Jurkat, Clone E6-1 (cell line): ENCODE measurements at regions not wholly inside any gene's neighbourhood (a gene's known extent, or its start where the extent isn't known, plus 50 kb on each side); places are given as distances from the start of the nearest gene placed in this dataset.

Experiments
- DNase-seq: peaks from one replicate; pipeline ENCODE4 v3.0.0-alpha.2; 2011; ENCODE audit warnings: low read depth, low spot score
- H3K4me3 ChIP-seq: 2 replicates; pipeline ENCODE4 v1.5.1; 2011; ENCODE audit warnings: mild to moderate bottlenecking, low read length, control low read depth, moderate library complexity

GRCh38 chr4:20391912-20392311, 140.2 kb downstream of the SLIT2 start:
- no peak for DNase-seq
- no peak overlapping the region for H3K4me3 ChIP-seq

DNA sequence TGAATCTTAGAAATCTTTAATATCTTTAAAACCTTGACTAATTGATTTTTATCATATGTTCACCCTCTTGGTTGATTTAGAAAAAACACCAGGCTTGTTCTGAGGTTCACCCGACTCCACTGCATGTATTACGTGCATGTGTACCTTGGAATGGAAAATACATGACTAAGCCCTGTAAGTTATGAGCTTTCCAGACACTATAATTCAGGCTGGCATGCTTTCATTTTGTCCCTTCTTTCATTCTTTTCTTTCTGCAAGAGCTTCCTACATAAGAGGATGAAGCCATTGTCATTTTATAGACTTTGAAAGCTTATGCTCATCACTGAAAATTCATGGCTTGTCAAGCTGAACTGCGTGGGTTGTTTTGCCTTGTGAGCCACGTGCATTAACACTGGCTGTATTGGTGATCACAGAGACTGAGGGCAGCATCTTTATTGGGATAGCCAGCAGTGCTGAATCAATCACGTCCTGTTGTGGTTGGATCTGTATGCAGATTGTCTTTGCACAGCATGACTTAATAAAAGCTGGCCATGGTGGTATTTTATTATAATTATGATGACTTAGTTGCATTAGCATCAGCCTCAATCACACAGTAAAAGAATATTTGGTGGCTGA, 141.9 kb downstream of the SLIT2 start:
- H3K4me3 ChIP-seq: no peak overlapping the region
- no peak for DNase-seq

DNA sequence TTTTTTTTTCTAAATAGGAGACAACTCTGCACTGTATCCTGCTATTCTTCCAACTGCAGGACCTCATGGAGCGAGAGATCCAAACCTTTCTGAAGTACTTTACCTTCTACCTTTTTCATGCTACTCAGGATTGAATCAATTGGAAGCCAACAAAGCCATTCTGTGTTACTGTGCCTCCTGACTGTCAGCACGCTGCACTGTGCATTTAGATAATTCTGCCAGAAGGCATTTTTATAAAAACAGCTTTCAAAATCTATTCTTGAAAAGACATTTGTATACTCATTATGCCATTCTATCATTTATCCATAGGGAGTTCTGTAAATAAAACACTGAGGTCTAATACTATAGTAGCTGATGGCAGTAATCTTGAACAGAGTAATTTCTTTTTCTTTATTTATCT, 142.8 kb downstream of the SLIT2 start:
- no peak overlapping the region for H3K4me3 ChIP-seq
- no peak for DNase-seq

- H3K4me3 ChIP-seq: no peak overlapping the region
- DNase-seq: peak; percentile 22
These were observed 143.6 kb downstream of the SLIT2 start for GRCh38 chr4:20395160-20395773.

DNA sequence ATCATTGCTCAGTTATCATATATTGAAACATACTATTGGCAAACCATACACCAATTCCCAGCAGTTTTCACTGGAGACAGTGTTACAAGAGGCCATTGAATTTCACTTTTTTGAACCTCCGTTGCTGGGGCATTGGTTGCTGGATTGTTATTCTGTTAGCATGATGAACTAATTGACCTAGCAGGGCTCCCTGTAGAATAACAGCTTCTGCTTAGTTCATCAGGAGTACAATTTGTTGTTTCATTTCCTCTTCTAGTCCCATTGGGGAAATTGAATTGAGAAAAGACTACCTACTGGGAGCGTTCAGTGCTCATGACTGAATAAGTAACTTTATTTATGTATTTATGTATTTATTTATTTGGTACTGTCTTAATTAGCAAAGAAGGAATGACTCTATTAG, 151.6 kb downstream of the SLIT2 start:
- no peak overlapping the region for H3K4me3 ChIP-seq
- no peak for DNase-seq

GRCh38 chr4:20403846-20404245, 152.1 kb downstream of the SLIT2 start:
- no peak for DNase-seq
- H3K4me3 ChIP-seq: no peak overlapping the region

DNA sequence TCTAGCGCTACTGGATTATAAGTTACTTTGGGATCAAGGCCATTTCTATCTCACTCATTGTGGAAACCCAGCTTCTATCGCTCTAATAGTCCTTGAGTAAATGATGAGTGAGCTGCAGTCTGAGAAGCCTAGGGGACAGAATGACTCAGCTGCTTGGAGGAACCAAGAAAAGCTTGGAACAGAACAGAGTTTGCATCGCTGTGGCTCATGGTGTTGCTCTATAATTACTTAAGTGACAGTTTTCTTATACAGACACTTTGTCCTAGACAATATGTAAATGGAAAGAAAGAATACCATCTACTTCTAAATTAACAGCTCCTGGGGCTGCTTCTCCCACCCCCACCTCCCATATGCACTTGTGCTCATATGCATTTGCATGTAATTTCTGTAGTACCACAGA, 156.9 kb downstream of the SLIT2 start:
- H3K4me3 ChIP-seq: no peak overlapping the region
- DNase-seq: no peak

DNA sequence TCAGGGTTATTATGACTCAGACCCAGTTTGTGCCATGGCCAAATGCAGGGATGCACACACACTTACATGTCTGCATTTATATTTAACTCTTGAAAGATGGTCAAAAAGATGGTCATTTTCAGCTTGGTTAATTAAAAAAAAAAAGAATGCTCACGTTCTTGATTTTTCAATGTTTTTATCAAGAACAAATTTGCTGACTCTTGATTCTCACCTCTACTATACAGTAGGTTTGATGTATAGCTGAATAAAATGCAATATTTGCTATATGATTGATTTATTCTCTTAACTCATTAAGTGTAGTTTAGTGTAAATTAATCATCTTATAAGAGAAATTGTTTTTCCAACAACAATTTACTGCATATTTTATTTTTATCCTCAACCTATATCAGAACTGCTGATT, 160.4 kb downstream of the SLIT2 start:
- H3K4me3 ChIP-seq: no peak overlapping the region
- no peak for DNase-seq

DNA sequence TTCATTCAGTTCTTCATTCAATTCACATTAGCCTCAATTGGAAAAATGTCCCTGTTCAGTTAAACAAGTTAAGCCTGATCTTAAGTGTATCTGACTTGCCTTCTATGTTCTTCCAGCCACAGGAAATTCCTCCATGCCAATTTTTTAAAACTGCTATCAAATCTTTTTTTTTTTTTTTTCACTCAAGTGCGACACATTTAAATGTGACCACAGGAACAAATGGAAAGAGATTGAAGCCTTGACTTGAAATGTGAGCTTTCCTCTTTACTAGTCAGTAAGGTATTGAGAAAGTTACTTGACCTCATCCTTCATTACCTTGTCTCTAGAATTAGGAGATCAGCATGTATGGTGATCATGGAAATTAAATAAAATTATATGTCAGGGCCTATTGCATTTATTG, 165.1 kb downstream of the SLIT2 start:
- no peak overlapping the region for H3K4me3 ChIP-seq
- DNase-seq: no peak

DNA sequence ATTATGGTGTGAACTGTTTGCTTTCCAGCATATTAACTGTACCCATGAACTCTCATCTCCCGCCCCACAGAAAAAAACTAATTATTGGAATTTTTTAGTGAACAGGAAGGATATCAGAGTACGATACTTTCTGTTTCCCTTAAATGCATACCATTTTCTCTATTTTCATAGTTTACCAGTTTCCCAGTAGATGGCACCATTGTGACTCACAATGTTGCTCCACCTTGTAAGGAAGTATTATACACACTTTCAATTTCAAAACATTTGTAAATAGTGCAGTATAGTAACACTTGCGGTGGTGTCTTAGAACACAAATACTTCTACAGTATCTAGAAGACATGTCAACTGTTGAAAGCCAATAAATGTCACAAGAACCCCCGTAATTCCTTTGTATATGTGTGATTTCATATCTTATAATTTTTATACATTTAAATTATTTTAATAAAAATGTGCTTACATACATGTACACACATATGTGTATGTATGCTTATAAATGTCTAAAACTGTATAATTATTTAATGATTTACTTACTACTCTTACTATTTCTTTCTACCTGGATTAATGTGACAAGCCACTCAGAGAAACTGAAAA, 167.3 kb downstream of the SLIT2 start:
- DNase-seq: peak; percentile 66
- H3K4me3 ChIP-seq: peak overlapping the region; percentile 26

- no peak overlapping the region for H3K4me3 ChIP-seq
These were observed 169.4 kb downstream of the SLIT2 start for GRCh38 chr4:20420916-20421602.

DNA sequence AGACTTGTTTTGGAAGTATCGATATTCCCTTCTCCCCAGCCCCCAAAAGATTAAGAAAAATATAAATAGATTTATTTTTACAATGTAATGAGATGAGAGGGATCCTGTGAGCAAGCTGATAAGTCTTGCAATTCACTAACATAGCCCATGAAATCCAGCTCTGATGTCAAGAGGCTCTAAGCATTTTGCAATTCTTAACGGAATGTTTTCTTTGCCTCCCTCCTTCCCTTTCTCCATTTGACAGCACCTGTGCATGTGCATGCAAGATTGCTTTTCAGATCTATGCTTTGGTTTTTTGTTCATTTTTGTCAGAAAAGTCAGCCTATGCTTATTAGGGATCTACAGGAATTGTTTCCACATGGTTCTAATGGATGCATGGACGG, 169.9 kb downstream of the SLIT2 start:
- H3K4me3 ChIP-seq: no peak overlapping the region
- DNase-seq: no peak

More at GRCh38 chr4:20420916-20421602, 169.4 kb downstream of the SLIT2 start:
- DNase-seq: no peak

DNA sequence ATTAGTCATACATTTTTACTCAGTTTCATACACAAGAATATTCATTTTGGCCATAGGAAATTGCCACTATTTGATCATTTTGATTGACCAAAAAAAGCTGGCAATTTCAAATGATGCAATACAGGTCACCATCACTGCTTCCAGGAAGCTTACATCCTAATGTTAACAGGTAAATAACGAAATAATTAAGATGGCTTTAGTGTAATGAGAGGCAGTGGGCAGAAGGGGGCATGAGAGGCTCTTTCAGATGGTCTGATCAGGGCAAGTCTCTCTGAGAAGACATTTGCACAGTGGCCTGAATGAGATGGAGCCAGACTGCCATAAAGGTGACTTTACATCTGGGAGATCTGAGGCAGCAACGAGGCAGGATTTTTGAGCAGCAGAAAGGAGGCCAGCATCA, 170.7 kb downstream of the SLIT2 start:
- H3K4me3 ChIP-seq: no peak overlapping the region
- DNase-seq: peak; percentile 27

DNA sequence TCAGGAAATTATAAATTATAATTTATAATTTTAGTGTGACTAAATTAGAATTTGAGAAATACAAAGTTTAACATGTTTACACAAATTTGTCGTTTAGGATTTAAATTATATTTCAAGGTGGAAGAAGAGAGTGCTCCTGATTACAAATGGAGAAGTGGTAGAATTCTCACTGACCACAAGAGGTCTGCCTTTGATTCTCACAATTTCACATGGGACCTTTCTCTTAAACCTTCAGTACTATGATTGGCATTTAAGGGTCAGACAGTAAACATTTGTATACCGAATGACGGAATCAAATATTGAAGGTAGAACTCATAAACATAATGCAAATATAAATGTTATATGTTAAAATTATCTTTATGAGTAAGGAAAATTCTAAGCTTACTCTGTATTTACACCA, 171.7 kb downstream of the SLIT2 start:
- no peak for DNase-seq
- H3K4me3 ChIP-seq: no peak overlapping the region

- no peak overlapping the region for H3K4me3 ChIP-seq
- DNase-seq: no peak
These were observed 174.3 kb downstream of the SLIT2 start for GRCh38 chr4:20426028-20426427.

DNA sequence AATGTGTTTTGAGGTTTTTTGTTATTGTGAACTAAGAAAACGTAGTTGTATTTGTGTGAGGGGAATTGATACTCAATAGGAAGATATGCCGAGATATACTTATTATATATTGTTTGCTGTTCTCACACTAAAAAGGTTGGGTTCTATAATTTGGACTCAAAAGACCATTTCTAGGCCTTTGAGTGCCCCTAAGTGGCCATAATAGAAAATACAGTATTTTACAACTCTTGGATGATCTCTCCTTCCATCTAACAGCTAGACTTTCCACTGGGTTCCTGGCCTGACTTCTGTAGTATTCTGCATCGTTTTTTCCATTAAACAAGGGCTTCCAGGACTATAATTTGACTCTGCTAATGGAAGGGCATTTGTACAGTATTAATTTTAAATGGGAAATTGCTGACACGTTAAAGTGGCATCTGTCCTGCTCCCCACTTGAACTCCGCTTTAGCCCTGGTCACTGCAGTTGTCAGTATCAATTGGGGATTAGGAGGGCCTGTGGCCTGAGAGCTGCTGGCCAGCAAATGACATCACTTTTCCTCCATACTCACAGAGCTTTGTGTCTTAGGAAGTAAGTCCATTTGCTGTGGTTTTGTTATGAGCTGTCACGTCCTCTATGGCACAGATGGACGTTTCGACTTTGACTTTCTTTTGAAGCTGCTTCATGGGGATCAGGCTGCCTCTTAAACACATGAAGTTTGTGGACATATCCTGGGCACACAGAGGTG, 176.9 kb downstream of the SLIT2 start:
- H3K4me3 ChIP-seq: no peak overlapping the region
- no peak for DNase-seq

DNA sequence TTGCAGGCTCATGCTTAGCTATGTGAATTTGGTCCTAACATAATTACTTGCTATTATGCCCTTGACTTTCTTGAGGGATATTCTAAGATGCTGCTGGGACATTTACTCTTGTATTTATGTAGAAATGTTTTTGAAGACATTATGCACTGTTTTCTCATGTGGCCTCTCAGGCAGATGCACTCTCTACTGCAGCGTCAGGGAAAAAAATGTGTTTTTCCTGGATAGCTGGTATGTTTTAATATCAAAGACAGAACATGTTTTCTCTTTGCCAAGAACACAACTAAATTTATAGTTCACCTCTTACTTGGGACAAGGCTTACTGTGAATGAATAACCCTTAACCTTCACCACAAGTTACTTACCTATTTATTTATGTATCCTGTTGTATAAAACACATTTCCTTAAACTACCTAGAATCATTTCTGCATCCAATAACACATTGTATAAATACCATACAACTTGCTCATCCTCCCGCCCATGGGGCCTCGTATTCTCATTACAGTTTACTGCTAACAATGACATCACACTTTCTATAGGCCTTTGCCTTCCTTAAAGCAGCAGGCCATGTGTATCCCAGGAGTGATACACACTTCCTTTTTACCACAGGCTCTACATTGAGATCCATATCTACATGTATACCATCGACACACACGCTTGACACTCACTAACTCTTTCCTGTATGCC, 178.7 kb downstream of the SLIT2 start:
- no peak for DNase-seq
- H3K4me3 ChIP-seq: no peak overlapping the region

- no peak for DNase-seq
- no peak overlapping the region for H3K4me3 ChIP-seq
These were observed 179.8 kb downstream of the SLIT2 start for GRCh38 chr4:20431543-20431951.

DNA sequence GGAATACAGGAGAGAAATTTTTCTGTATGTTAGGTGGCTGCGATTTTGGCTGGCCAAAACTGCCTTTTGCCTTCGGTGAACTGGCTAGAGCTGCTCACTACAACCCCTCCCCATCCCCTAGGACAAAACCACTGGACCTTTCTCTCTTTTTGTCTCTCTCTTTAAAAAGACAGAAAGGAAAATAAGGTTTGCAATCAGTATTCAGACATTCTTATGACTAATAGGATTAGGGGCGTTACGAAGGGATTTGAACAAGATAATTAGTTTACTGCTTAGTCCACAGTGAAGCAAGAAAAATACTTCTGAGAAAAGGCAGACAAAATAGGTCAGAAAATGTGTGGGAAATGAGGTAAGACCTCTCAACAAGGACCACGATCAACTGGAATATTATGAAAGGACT, 180.4 kb downstream of the SLIT2 start:
- no peak for DNase-seq
- H3K4me3 ChIP-seq: no peak overlapping the region
